HepG2 (cell line): ENCODE measurements at regions not wholly inside any gene's neighbourhood (a gene's known extent, or its start where the extent isn't known, plus 50 kb on each side); places are given as distances from the start of the nearest gene placed in this dataset.

Experiments
- ATAC-seq: fragments of 200-7000 bp; cut with Tn5 transposase; 3 replicates; pipeline ENCODE4 v1.9.1; 2020; ENCODE audit warnings: mild to moderate bottlenecking, moderate library complexity
- BruUV-seq: library from RNA; stranded (reverse); fragments of 400-500 nt; replicated peaks from 2 replicates; lab custom pipeline; 2021; lab: Mats Ljungman, UMichigan
- CTCF ChIA-PET: fragments of 300-600 bp; formaldehyde crosslinking; extraction: SDS; loops from one replicate; lab custom pipeline; 2021; ENCODE audit warnings: low total read pairs, inconsistent platforms, low intra/inter-chr PET ratio; lab: Yijun Ruan, JAX
- POLR2A ChIA-PET: fragments of 350-600 bp; sonication (Branson Sonifier 250); formaldehyde crosslinking; loops from one replicate; lab custom pipeline; 2020; ENCODE audit warnings: antibody characterized with exemption, inconsistent platforms; lab: Yijun Ruan, JAX
- DNase-seq: peaks from one replicate; pipeline ENCODE4 v3.0.0-alpha.2; 2015; ENCODE audit warnings: low spot score
- FAIRE-seq: peaks from 3 replicates; lab custom pipeline; 2011; peaks lifted over from hg19 to GRCh38; lab: Jason Lieb, UNC
- H2AFZ ChIP-seq: one replicate; pipeline ENCODE4 v1.6.1; 2011; ENCODE audit warnings: low read length, inconsistent platforms
- H3K27ac ChIP-seq: fragments of 300-600 bp; 3 replicates; pipeline ENCODE4 v1.8.0; 2011; ENCODE audit warnings: mixed run types, mild to moderate bottlenecking, mixed read lengths, low read length, inconsistent platforms; ENCODE audit not compliant: insufficient read depth; ENCODE audit errors: extremely low read length
- H3K27me3 ChIP-seq, 2 experiments: fragments of 200-600 bp in 1 of 2; 2 replicates in 1 of 2; 3 replicates in 1 of 2; pipeline versions ENCODE4 v1.6.0 to v1.8.0; 2011; ENCODE audit warnings: low read length in 2 of 2, mild to moderate bottlenecking in 2 of 2, moderate library complexity in 2 of 2, inconsistent platforms in 1 of 2; ENCODE audit not compliant: insufficient read depth in 2 of 2, control insufficient read depth in 1 of 2
- H3K36me3 ChIP-seq, 2 experiments: fragments of 200-600 bp in 1 of 2; replicated peaks in 1 of 2; 2 replicates in 1 of 2; 3 replicates in 1 of 2; pipeline versions ENCODE4 v1.5.1 to v1.8.0; 2011; ENCODE audit warnings: low read length in 2 of 2, inconsistent platforms in 1 of 2; ENCODE audit not compliant: insufficient read depth in 2 of 2, control insufficient read depth in 1 of 2
- H3K4me1 ChIP-seq: 2 replicates; pipeline ENCODE4 v1.5.1; 2012; ENCODE audit warnings: low read length, inconsistent platforms; ENCODE audit not compliant: insufficient read depth
- H3K4me2 ChIP-seq: 2 replicates; pipeline ENCODE4 v1.6.0; 2011; ENCODE audit warnings: low read depth, low read length, inconsistent platforms
- H3K4me3 ChIP-seq, 3 experiments: fragments of 200-600 bp in 1 of 3; sonication (generic), shearing (Covaris generic) in 1 of 3; replicated peaks in 1 of 3; 2 replicates each; pipeline ENCODE4 v1.5.1; 2011 to 2016; ENCODE audit warnings: low read length in 3 of 3, inconsistent platforms in 2 of 3, low read depth in 2 of 3, mild to moderate bottlenecking in 2 of 3, control low read depth in 1 of 3, mixed read lengths in 1 of 3; ENCODE audit not compliant: insufficient read depth in 1 of 3
- H3K79me2 ChIP-seq: one replicate; pipeline ENCODE4 v1.6.1; 2011; ENCODE audit warnings: low read length, inconsistent platforms; ENCODE audit not compliant: insufficient read depth
- H3K9ac ChIP-seq: 2 replicates; pipeline ENCODE4 v1.6.0; 2011; ENCODE audit warnings: mild to moderate bottlenecking, low read depth, low read length, inconsistent platforms; ENCODE audit not compliant: insufficient read depth
- H3K9me3 ChIP-seq: 2 replicates; pipeline ENCODE4 v1.5.1; 2012; ENCODE audit warnings: mild to moderate bottlenecking, low read length
- H4K20me1 ChIP-seq: 2 replicates; pipeline ENCODE4 v1.6.0; 2011; ENCODE audit warnings: inconsistent platforms, mild to moderate bottlenecking, low read length, moderate library complexity; ENCODE audit not compliant: insufficient read depth
- NPAS2 ChIP-seq: sonication (generic); formaldehyde crosslinking; IDR thresholded peaks from 2 replicates; pipeline ENCODE4 v1.8.0; 2022; ENCODE audit warnings: mild to moderate bottlenecking, missing genetic modification reagents, borderline replicate concordance
- SOX13 ChIP-seq, 3 experiments: fragments of 450-650 bp in 1 of 3; sonication (generic) in 1 of 3; formaldehyde crosslinking in 1 of 3; IDR thresholded peaks in 2 of 3; conservative IDR thresholded peaks in 1 of 3; 2 replicates each; pipeline versions ENCODE4 v1.5.0 to v1.6.1; 2016 to 2020; ENCODE audit warnings: antibody characterized with exemption in 1 of 3, mild to moderate bottlenecking in 1 of 3, missing compliant biosample characterization in 1 of 3, missing genetic modification reagents in 1 of 3, moderate library complexity in 1 of 3
- TOE1 ChIP-seq: sonication (generic); formaldehyde crosslinking; IDR thresholded peaks from 2 replicates; pipeline ENCODE4 v1.4.0; 2020; ENCODE audit warnings: mild to moderate bottlenecking, missing genetic modification reagents
- ZMAT3 ChIP-seq: sonication (generic); formaldehyde crosslinking; conservative IDR thresholded peaks from 2 replicates; pipeline ENCODE4 v1.7.0; 2021; ENCODE audit warnings: missing genetic modification reagents
- ZNF530 ChIP-seq: sonication (generic); formaldehyde crosslinking; IDR thresholded peaks from 2 replicates; pipeline ENCODE4 v1.5.0; 2020; ENCODE audit warnings: low read depth, mild to moderate bottlenecking, missing genetic modification reagents
- WGBS: methylation state at CpG from one replicate; pipeline ENCODE4 v1.1.6; 2017; ENCODE audit warnings: low lambda C conversion rate; 5-methylcytosine and 5-hydroxymethylcytosine counted together
- in situ Hi-C: cut with HindIII; loops from 2 replicates; pipeline ENCODE4 v1.10.0; 2017; ENCODE audit warnings: low pct_unique_long_range_greater_than_20kb; ENCODE audit not compliant: extremely low pct_ligation_motif_present
- intact Hi-C: fragments of 100-400 bp; cut with micrococcal nuclease; formaldehyde crosslinking; loops from one replicate; pipeline ENCODE4 v1.10.0; 2022; ENCODE audit not compliant: unreplicated experiment

- H3K79me2 ChIP-seq = no peaks in the 10 kb centered on the region
- DNase-seq (no peak), ATAC-seq (no peak), FAIRE-seq (no peak)
- in situ Hi-C loops = no loop called here
- no peak overlapping the region for H3K27ac ChIP-seq
- no peaks in the 10 kb centered on the region for H4K20me1 ChIP-seq
- no peaks in the 10 kb centered on the region for H3K27me3 ChIP-seq
- TF ChIP-seq TOE1 (CRISPR knock-in tag) = no peak
- no peaks in the 10 kb centered on the region for H3K36me3 ChIP-seq
- no peak overlapping the region for H3K4me2 ChIP-seq
- intact Hi-C loops = no loop called here
- 2% methylated on average over 3 of the region's 3 CpGs for WGBS
- POLR2A ChIA-PET = no interaction called here
- no TSS peak for BruUV-seq
- no peak overlapping the region for H3K4me3 ChIP-seq
- no peaks in the 10 kb centered on the region for H3K9me3 ChIP-seq
- H3K9ac ChIP-seq = no peak overlapping the region
- H2AFZ ChIP-seq = peak overlapping the region; percentile 52
- CTCF ChIA-PET = no interaction called here
- no peaks in the 10 kb centered on the region for H3K4me1 ChIP-seq
Measured at GRCh38 chr6:67412035-67412434, 1223.0 kb upstream of the ADGRB3 start.

- FAIRE-seq = no peak
- no peaks in the 10 kb centered on the region for H4K20me1 ChIP-seq
- DNase-seq = no peak
- BruUV-seq = no TSS peak
- WGBS = 0% methylated on average over 1 of the region's 1 CpG
- H2AFZ ChIP-seq = no peak overlapping the region
- H3K36me3 ChIP-seq = no peaks in the 10 kb centered on the region
- no peak for TF ChIP-seq ZMAT3 (CRISPR knock-in tag)
- TF ChIP-seq ZNF530 (CRISPR knock-in tag) = no peak
- no peak for TF ChIP-seq NPAS2 (CRISPR knock-in tag)
- TF ChIP-seq SOX13 (IDR thresholded peaks at IDR 0.05) = no peak
- TF ChIP-seq SOX13 (CRISPR knock-in tag; conservative IDR thresholded peaks at IDR 0.05 in 1 of 2, IDR thresholded peaks at IDR 0.05 in 1 of 2) = no peak
- intact Hi-C loops (no loop called here), in situ Hi-C loops (no loop called here)
- H3K27ac ChIP-seq = no peak overlapping the region
- H3K9ac ChIP-seq = no peak overlapping the region
- no peaks in the 10 kb centered on the region for H3K4me1 ChIP-seq
- no peaks in the 10 kb centered on the region for H3K9me3 ChIP-seq
- H3K4me3 ChIP-seq = no peak overlapping the region
- CTCF ChIA-PET = no interaction called here
- no peaks in the 10 kb centered on the region for H3K79me2 ChIP-seq
- POLR2A ChIA-PET = no interaction called here
- no peaks in the 10 kb centered on the region for H3K27me3 ChIP-seq
- H3K4me2 ChIP-seq = no peak overlapping the region
- no peak for ATAC-seq
Measured at GRCh38 chr6:67411036-67411435, 1224.0 kb upstream of the ADGRB3 start.
